WTC11 (cell line): ENCODE measurements at regions not wholly inside any gene's neighbourhood (a gene's known extent, or its start where the extent isn't known, plus 50 kb on each side); places are given as distances from the start of the nearest gene placed in this dataset.

Experiments used
- ATAC-seq: fragments of 200-7000 bp; cut with Tn5 transposase; 2 replicates; pipeline ENCODE4 v1.10.0; 2021; ENCODE audit warnings: mild to moderate bottlenecking, moderate library complexity
- CTCF ChIA-PET: fragments of 300-600 bp; sonication (Branson Sonifier 250); formaldehyde crosslinking; loops from one replicate; lab custom pipeline; 2021; ENCODE audit warnings: antibody characterized with exemption; lab: Charles Lee
- POLR2A ChIA-PET: fragments of 350-600 bp; sonication (Branson Sonifier 250); formaldehyde crosslinking; loops from one replicate; lab custom pipeline; 2021; ENCODE audit warnings: antibody characterized with exemption; lab: Charles Lee
- DNase-seq: peaks from one replicate; pipeline ENCODE4 v3.0.0; 2021; ENCODE audit warnings: low spot score
- H3K27ac Mint-ChIP-seq: 2 replicates; pipeline ENCODE4 v1.8.0; 2021; ENCODE audit warnings: mixed read lengths
- H3K27me3 Mint-ChIP-seq: 2 replicates; pipeline ENCODE4 v1.8.0; 2021; ENCODE audit warnings: low read depth, mild to moderate bottlenecking, moderate library complexity, mixed read lengths
- H3K36me3 Mint-ChIP-seq: 2 replicates; pipeline ENCODE4 v1.8.0; 2021; ENCODE audit warnings: mixed read lengths
- H3K4me1 Mint-ChIP-seq: 2 replicates; pipeline ENCODE4 v1.8.0; 2022; ENCODE audit warnings: mixed read lengths
- H3K4me3 Mint-ChIP-seq: 2 replicates; pipeline ENCODE4 v1.8.0; 2021; ENCODE audit warnings: mild to moderate bottlenecking, moderate library complexity, mixed read lengths
- H3K9me3 Mint-ChIP-seq: 2 replicates; pipeline ENCODE4 v1.8.0; 2021; ENCODE audit warnings: mixed read lengths
- CREB1 ChIP-seq: sonication (generic); formaldehyde crosslinking; IDR thresholded peaks from 2 replicates; pipeline ENCODE4 v1.8.0; 2023; ENCODE audit warnings: mild to moderate bottlenecking, missing genetic modification reagents
- FOXJ3 ChIP-seq: sonication (generic); formaldehyde crosslinking; IDR thresholded peaks from 2 replicates; pipeline ENCODE4 v1.9.0; 2021; ENCODE audit warnings: missing genetic modification reagents, mild to moderate bottlenecking, borderline replicate concordance
- JAZF1 ChIP-seq: fragments of 250-450 bp; sonication (Bioruptor Pico); IDR thresholded peaks from 2 replicates; pipeline ENCODE4 v1.9.0; 2021; ENCODE audit warnings: moderate library complexity, mild to moderate bottlenecking, inconsistent platforms
- MYBL2 ChIP-seq: sonication (generic); formaldehyde crosslinking; IDR thresholded peaks from 2 replicates; pipeline ENCODE4 v1.8.1; 2023; ENCODE audit warnings: mild to moderate bottlenecking, moderate library complexity, missing genetic modification reagents
- PREB ChIP-seq: sonication (generic); formaldehyde crosslinking; IDR thresholded peaks from 2 replicates; pipeline ENCODE4 v1.8.1; 2022; ENCODE audit warnings: mild to moderate bottlenecking, missing genetic modification reagents, moderate library complexity, borderline replicate concordance
- RORB ChIP-seq: fragments of 250-450 bp; sonication (Bioruptor Pico); IDR thresholded peaks from 2 replicates; pipeline ENCODE4 v1.9.0; 2021; ENCODE audit warnings: mild to moderate bottlenecking
- SOX15 ChIP-seq: fragments of 250-450 bp; sonication (Bioruptor Pico); IDR thresholded peaks from 2 replicates; pipeline ENCODE4 v1.9.0; 2021; ENCODE audit warnings: mild to moderate bottlenecking
- USF2 ChIP-seq: sonication (generic); formaldehyde crosslinking; IDR thresholded peaks from 2 replicates; pipeline ENCODE4 v1.8.1; 2023; ENCODE audit warnings: mild to moderate bottlenecking, missing genetic modification reagents, moderate library complexity
- ZMAT4 ChIP-seq: fragments of 250-450 bp; sonication (Bioruptor Pico); IDR thresholded peaks from 2 replicates; pipeline ENCODE4 v1.9.0; 2021; ENCODE audit warnings: mild to moderate bottlenecking
- ZNF219 ChIP-seq: sonication (generic); formaldehyde crosslinking; IDR thresholded peaks from 2 replicates; pipeline ENCODE4 v1.8.0; 2023; ENCODE audit warnings: missing genetic modification reagents, mild to moderate bottlenecking, borderline replicate concordance
- ZNF263 ChIP-seq: sonication (generic); formaldehyde crosslinking; IDR thresholded peaks from 2 replicates; pipeline ENCODE4 v1.8.1; 2022; ENCODE audit warnings: low read depth, mild to moderate bottlenecking, moderate library complexity, missing genetic modification reagents
- ZNF281 ChIP-seq: sonication (generic); formaldehyde crosslinking; IDR thresholded peaks from 2 replicates; pipeline ENCODE4 v1.8.0; 2023; ENCODE audit warnings: mild to moderate bottlenecking, missing genetic modification reagents
- ZNF317 ChIP-seq: sonication (generic); formaldehyde crosslinking; IDR thresholded peaks from 2 replicates; pipeline ENCODE4 v1.8.1; 2023; ENCODE audit warnings: low read depth, mild to moderate bottlenecking, moderate library complexity, missing genetic modification reagents, borderline replicate concordance
- ZNF396 ChIP-seq: fragments of 250-450 bp; sonication (Bioruptor Pico); IDR thresholded peaks from 2 replicates; pipeline ENCODE4 v1.8.0; 2021; ENCODE audit warnings: mild to moderate bottlenecking, moderate library complexity, borderline replicate concordance
- ZNF423 ChIP-seq: fragments of 250-450 bp; sonication (Bioruptor Pico); IDR thresholded peaks from 2 replicates; pipeline ENCODE4 v2.1.2; 2022; ENCODE audit warnings: mild to moderate bottlenecking, moderate library complexity
- ZNF671 ChIP-seq: fragments of 250-450 bp; sonication (Bioruptor Pico); IDR thresholded peaks from 2 replicates; pipeline ENCODE4 v1.8.0; 2021; ENCODE audit warnings: mild to moderate bottlenecking
- ZSCAN18 ChIP-seq: fragments of 250-450 bp; sonication (Bioruptor Pico); IDR thresholded peaks from 2 replicates; pipeline ENCODE4 v2.1.2; 2022; ENCODE audit warnings: mild to moderate bottlenecking, moderate library complexity
- TF ChIP-seq, protein P1 (sequence below): fragments of 250-450 bp; sonication (Bioruptor Pico); IDR thresholded peaks from 2 replicates; pipeline ENCODE4 v1.9.0; 2021; ENCODE audit warnings: moderate library complexity, mild to moderate bottlenecking, inconsistent platforms, borderline replicate concordance
- TF ChIP-seq, protein P2 (sequence below): sonication (generic); formaldehyde crosslinking; IDR thresholded peaks from 2 replicates; pipeline ENCODE4 v1.8.0; 2023; ENCODE audit warnings: missing genetic modification reagents
- TF ChIP-seq, protein P3 (sequence below): sonication (generic); formaldehyde crosslinking; conservative IDR thresholded peaks from 2 replicates; pipeline ENCODE4 v1.8.1; 2022; ENCODE audit warnings: mild to moderate bottlenecking, missing genetic modification reagents
- TF ChIP-seq, protein P4 (sequence below): sonication (generic); formaldehyde crosslinking; IDR thresholded peaks from 2 replicates; pipeline ENCODE4 v1.8.1; 2022; ENCODE audit warnings: low read depth, mild to moderate bottlenecking, moderate library complexity, missing genetic modification reagents, borderline replicate concordance

DNA sequence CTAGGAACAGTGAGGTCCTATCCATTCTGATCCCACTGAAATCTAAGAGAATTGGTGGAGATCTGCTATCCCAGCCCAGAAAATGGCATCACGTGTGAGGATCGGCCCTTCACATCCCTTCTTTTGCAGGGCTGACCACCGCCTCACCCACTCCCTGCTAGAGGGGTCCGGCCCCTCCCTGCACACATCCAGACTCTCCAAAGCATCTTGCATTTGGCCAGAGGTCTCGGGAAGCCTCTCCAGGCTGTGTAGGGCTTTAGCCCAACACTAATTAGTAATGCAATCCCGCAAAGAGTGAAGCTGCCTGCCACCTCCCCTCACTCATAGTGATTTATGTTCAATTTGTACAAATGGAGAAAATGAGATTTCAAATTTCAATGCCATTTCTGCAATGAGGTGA is 434.4 kb upstream of the ZFHX3 start (continued):
- TF ChIP-seq ZNF281 (CRISPR knock-in tag) (no peak), ZNF317 (CRISPR knock-in tag) (no peak), RORB (CRISPR knock-in tag) (no peak), ZNF396 (CRISPR knock-in tag) (no peak), MYBL2 (CRISPR knock-in tag) (no peak)
- TF ChIP-seq, protein P1, sequence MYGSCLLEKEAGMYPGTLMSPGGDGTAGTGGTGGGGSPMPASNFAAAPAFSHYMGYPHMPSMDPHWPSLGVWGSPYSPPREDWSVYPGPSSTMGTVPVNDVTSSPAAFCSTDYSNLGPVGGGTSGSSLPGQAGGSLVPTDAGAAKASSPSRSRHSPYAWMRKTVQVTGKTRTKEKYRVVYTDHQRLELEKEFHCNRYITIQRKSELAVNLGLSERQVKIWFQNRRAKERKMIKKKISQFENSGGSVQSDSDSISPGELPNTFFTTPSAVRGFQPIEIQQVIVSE (CRISPR knock-in tag) = no peak
- TF ChIP-seq, protein P2, sequence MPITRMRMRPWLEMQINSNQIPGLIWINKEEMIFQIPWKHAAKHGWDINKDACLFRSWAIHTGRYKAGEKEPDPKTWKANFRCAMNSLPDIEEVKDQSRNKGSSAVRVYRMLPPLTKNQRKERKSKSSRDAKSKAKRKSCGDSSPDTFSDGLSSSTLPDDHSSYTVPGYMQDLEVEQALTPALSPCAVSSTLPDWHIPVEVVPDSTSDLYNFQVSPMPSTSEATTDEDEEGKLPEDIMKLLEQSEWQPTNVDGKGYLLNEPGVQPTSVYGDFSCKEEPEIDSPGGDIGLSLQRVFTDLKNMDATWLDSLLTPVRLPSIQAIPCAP (CRISPR knock-in tag) = no peak

GRCh38 chr16:73480381-73480780 is 432.5 kb upstream of the ZFHX3 start:
- Mint-ChIP-seq H3K4me3 (no peak overlapping the region), H3K36me3 (no peaks in the 10 kb centered on the region)
- DNase-seq = no peak

More at GRCh38 chr16:73480381-73480780, 432.5 kb upstream of the ZFHX3 start:
- peaks cover 17% of the 10 kb centered on the region for H3K27me3 Mint-ChIP-seq
- ChIA-PET POLR2A (no interaction called here), CTCF (no interaction called here)
- H3K27ac Mint-ChIP-seq = no peak overlapping the region
- TF ChIP-seq ZNF263 (CRISPR knock-in tag) (no peak), ZSCAN18 (CRISPR knock-in tag) (no peak), USF2 (CRISPR knock-in tag) (no peak), ZMAT4 (CRISPR knock-in tag) (no peak), MYBL2 (CRISPR knock-in tag) (no peak), SOX15 (CRISPR knock-in tag) (no peak), JAZF1 (CRISPR knock-in tag) (no peak), ZNF423 (CRISPR knock-in tag) (no peak), CREB1 (CRISPR knock-in tag) (no peak), FOXJ3 (CRISPR knock-in tag) (no peak), ZNF281 (CRISPR knock-in tag) (no peak), PREB (CRISPR knock-in tag) (no peak), ZNF219 (CRISPR knock-in tag) (no peak), ZNF671 (CRISPR knock-in tag) (no peak)
- TF ChIP-seq, protein P3, sequence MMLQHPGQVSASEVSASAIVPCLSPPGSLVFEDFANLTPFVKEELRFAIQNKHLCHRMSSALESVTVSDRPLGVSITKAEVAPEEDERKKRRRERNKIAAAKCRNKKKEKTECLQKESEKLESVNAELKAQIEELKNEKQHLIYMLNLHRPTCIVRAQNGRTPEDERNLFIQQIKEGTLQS = no peak
- TF ChIP-seq, protein P4, sequence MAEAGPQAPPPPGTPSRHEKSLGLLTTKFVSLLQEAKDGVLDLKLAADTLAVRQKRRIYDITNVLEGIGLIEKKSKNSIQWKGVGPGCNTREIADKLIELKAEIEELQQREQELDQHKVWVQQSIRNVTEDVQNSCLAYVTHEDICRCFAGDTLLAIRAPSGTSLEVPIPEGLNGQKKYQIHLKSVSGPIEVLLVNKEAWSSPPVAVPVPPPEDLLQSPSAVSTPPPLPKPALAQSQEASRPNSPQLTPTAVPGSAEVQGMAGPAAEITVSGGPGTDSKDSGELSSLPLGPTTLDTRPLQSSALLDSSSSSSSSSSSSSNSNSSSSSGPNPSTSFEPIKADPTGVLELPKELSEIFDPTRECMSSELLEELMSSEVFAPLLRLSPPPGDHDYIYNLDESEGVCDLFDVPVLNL (CRISPR knock-in tag) = no peak
- TF ChIP-seq, protein P2 (CRISPR knock-in tag) = no peak
- H3K9me3 Mint-ChIP-seq = no peaks in the 10 kb centered on the region
- ATAC-seq = no peak; the same call in 1 of the 2 replicates
- H3K4me1 Mint-ChIP-seq = peaks cover 39% of the 10 kb centered on the region
